GM23248 (cell line): ENCODE measurements at regions not wholly inside any gene's neighbourhood (a gene's known extent, or its start where the extent isn't known, plus 50 kb on each side); places are given as distances from the start of the nearest gene placed in this dataset.
"Not testable (repeated sequence)": the region's sequence is repeated elsewhere in the genome, so short reads cannot be mapped to it uniquely, and the experiment has no call there.

ENCODE experiments used
- DNase-seq: peaks from one replicate; pipeline ENCODE4 v3.0.0-alpha.2; 2015
- H2AFZ ChIP-seq: fragments of 200-600 bp; sonication (generic); 2 replicates; pipeline ENCODE4 v1.6.1; 2016; ENCODE audit warnings: antibody characterized with exemption
- H3F3A ChIP-seq: fragments of 200-600 bp; sonication (generic); 2 replicates; pipeline ENCODE4 v1.6.1; 2016; ENCODE audit warnings: mild to moderate bottlenecking, antibody characterized with exemption, mixed run types; ENCODE audit not compliant: insufficient read depth
- H3K27ac ChIP-seq: fragments of 200-600 bp; sonication (generic); 2 replicates; pipeline ENCODE4 v1.5.1; 2016; ENCODE audit warnings: mild to moderate bottlenecking
- H3K27me3 ChIP-seq: fragments of 200-600 bp; sonication (generic); replicated peaks from 2 replicates; pipeline ENCODE4 v1.6.1; 2016; ENCODE audit warnings: mild to moderate bottlenecking; ENCODE audit not compliant: insufficient read depth
- H3K36me3 ChIP-seq: fragments of 200-600 bp; sonication (generic); 2 replicates; pipeline ENCODE4 v1.6.1; 2016; ENCODE audit warnings: low read depth, mild to moderate bottlenecking
- H3K4me1 ChIP-seq: fragments of 200-600 bp; sonication (generic); 2 replicates; pipeline ENCODE4 v1.6.1; 2016; ENCODE audit warnings: mild to moderate bottlenecking; ENCODE audit not compliant: insufficient read depth
- H3K4me2 ChIP-seq: fragments of 200-600 bp; sonication (generic); one replicate; pipeline ENCODE4 v1.6.1; 2016; ENCODE audit warnings: mild to moderate bottlenecking; ENCODE audit not compliant: unreplicated experiment
- H3K4me3 ChIP-seq: fragments of 200-600 bp; sonication (generic); 2 replicates; pipeline ENCODE4 v1.5.1; 2016; ENCODE audit warnings: mild to moderate bottlenecking
- H3K79me2 ChIP-seq: fragments of 200-600 bp; sonication (generic); 2 replicates; pipeline ENCODE4 v1.6.1; 2016; ENCODE audit warnings: mild to moderate bottlenecking; ENCODE audit not compliant: insufficient read depth
- H3K9ac ChIP-seq: fragments of 200-600 bp; sonication (generic); 2 replicates; pipeline ENCODE4 v1.6.1; 2016; ENCODE audit warnings: mild to moderate bottlenecking
- H3K9me2 ChIP-seq: fragments of 200-600 bp; sonication (generic); 2 replicates; pipeline ENCODE4 v1.6.1; 2016; ENCODE audit warnings: mixed run types, mild to moderate bottlenecking, moderate library complexity; ENCODE audit not compliant: insufficient read depth
- H3K9me3 ChIP-seq: fragments of 200-600 bp; sonication (generic); one replicate; pipeline ENCODE4 v1.6.1; 2017; ENCODE audit warnings: low read depth
- H4K20me1 ChIP-seq: fragments of 200-600 bp; sonication (generic); 2 replicates; pipeline ENCODE4 v1.6.0; 2016; ENCODE audit not compliant: insufficient read depth
- EZH2 ChIP-seq: fragments of 200-600 bp; sonication (generic); IDR thresholded peaks from 2 replicates; pipeline ENCODE4 v1.6.1; 2018; ENCODE audit warnings: antibody characterized with exemption, mild to moderate bottlenecking; ENCODE audit not compliant: insufficient read depth, poor library complexity, severe bottlenecking
- EZH2phosphoT487 ChIP-seq: fragments of 200-600 bp; sonication (generic); IDR thresholded peaks from 2 replicates; pipeline ENCODE4 v1.6.1; 2018; ENCODE audit warnings: antibody characterized with exemption, moderate library complexity, mild to moderate bottlenecking, low read depth; ENCODE audit not compliant: insufficient read depth
- WGBS, 2 experiments: methylation state at CpG; one replicate each; pipeline ENCODE4 v1.1.6; 2015 to 2017; ENCODE audit warnings: low lambda C conversion rate in 2 of 2, low coverage in 1 of 2; ENCODE audit errors: missing lambda C conversion rate in 2 of 2; 5-methylcytosine and 5-hydroxymethylcytosine counted together
- in situ Hi-C: fragments of 300-500 bp; cut with MboI; formaldehyde crosslinking; loops from 2 replicates; pipeline ENCODE4 v1.15.0; 2020

- Histone ChIP-seq H3K36me3 (no peaks in the 10 kb centered on the region), H3K9me2 (no peaks in the 10 kb centered on the region), H3K79me2 (no peaks in the 10 kb centered on the region), H3F3A (no peaks in the 10 kb centered on the region), H3K9me3 (no peaks in the 10 kb centered on the region), H4K20me1 (no peaks in the 10 kb centered on the region), H2AFZ (no peak overlapping the region), H3K4me2 (no peak overlapping the region), H3K9ac (no peak overlapping the region), H3K27ac (no peak overlapping the region), H3K4me1 (no peaks in the 10 kb centered on the region), H3K4me3 (no peak overlapping the region), H3K27me3 (no peaks in the 10 kb centered on the region)
- 0 to 2% methylated on average over 2 of the region's 2 CpGs for WGBS, 2 experiments
- DNase-seq = no peak
- TF ChIP-seq EZH2 = no peak
- no peak for TF ChIP-seq EZH2phosphoT487
- in situ Hi-C loops = no loop called here
These were observed 931.7 kb upstream of the CELF4 start for GRCh38 chr18:38497266-38497665.

DNA sequence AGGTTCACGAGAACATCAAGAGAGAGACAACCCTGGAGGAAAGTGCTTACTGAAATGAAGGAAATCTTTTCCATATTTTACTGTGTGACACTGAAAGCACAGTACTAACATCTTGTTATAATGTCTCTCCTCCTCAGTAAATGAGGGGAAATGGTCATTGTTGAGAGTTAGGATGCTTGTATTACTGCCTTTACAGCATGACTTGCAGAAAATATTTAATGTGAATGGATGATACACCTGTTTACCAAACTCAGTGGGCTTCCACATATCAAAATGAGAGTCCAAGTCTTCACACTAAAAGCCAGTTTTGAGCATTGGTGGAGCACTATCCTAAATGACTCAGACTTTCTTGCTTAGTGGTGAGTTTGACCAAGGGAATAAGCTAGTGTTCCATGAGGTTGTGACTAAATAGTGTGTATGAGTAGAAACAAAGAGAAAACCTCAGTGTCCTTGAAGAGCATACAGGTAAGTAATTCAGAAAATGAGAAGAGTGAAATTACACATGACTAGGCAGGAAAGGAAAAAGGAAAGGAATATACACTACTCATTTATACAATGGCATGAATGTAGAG is 930.7 kb upstream of the CELF4 start:
- Histone ChIP-seq H3K27ac (no peak overlapping the region), H3F3A (no peaks in the 10 kb centered on the region), H2AFZ (no peak overlapping the region), H4K20me1 (no peaks in the 10 kb centered on the region), H3K4me3 (no peak overlapping the region), H3K9me3 (no peaks in the 10 kb centered on the region), H3K27me3 (no peaks in the 10 kb centered on the region), H3K9me2 (no peaks in the 10 kb centered on the region), H3K79me2 (no peaks in the 10 kb centered on the region), H3K4me1 (no peaks in the 10 kb centered on the region), H3K36me3 (no peaks in the 10 kb centered on the region), H3K9ac (no peak overlapping the region), H3K4me2 (no peak overlapping the region)
- 19 to 31% methylated on average over 1 of the region's 1 CpG for WGBS, 2 experiments
- no peak for TF ChIP-seq EZH2
- no peak for TF ChIP-seq EZH2phosphoT487
- DNase-seq = no peak
- in situ Hi-C loops = no loop called here

GRCh38 chr18:38494065-38494464 is 928.5 kb upstream of the CELF4 start:
- no peaks in the 10 kb centered on the region for H3K27me3 ChIP-seq
- in situ Hi-C loops = no loop called here

GRCh38 chr18:38491195-38491594 is 925.6 kb upstream of the CELF4 start:
- no peaks in the 10 kb centered on the region for H3K9me3 ChIP-seq
- no peaks in the 10 kb centered on the region for H3K79me2 ChIP-seq
- 16 to 21% methylated on average over 4 of the region's 4 CpGs for WGBS, 2 experiments
- no peak overlapping the region for H2AFZ ChIP-seq
- no peaks in the 10 kb centered on the region for H4K20me1 ChIP-seq
- in situ Hi-C loops = no loop called here
- H3K9ac ChIP-seq = no peak overlapping the region
- no peaks in the 10 kb centered on the region for H3K4me1 ChIP-seq
- H3K4me3 ChIP-seq = no peak overlapping the region
- H3K36me3 ChIP-seq = no peaks in the 10 kb centered on the region
- no peak overlapping the region for H3K27ac ChIP-seq
- H3K27me3 ChIP-seq = no peaks in the 10 kb centered on the region
- TF ChIP-seq EZH2 = no peak
- TF ChIP-seq EZH2phosphoT487 = no peak
- no peaks in the 10 kb centered on the region for H3K9me2 ChIP-seq
- DNase-seq = no peak
- no peak overlapping the region for H3K4me2 ChIP-seq
- H3F3A ChIP-seq = no peaks in the 10 kb centered on the region

More at GRCh38 chr18:38494065-38494464, 928.5 kb upstream of the CELF4 start:
- H3K9ac ChIP-seq = no peak overlapping the region
- no peak for TF ChIP-seq EZH2phosphoT487
- no peaks in the 10 kb centered on the region for H3F3A ChIP-seq
- no peaks in the 10 kb centered on the region for H3K9me3 ChIP-seq
- H3K79me2 ChIP-seq = no peaks in the 10 kb centered on the region
- no peaks in the 10 kb centered on the region for H3K4me1 ChIP-seq
- 10 to 19% methylated on average over 2 of the region's 2 CpGs for WGBS, 2 experiments
- H3K9me2 ChIP-seq = no peaks in the 10 kb centered on the region
- H4K20me1 ChIP-seq = no peaks in the 10 kb centered on the region
- H3K36me3 ChIP-seq = no peaks in the 10 kb centered on the region
- DNase-seq = no peak
- H2AFZ ChIP-seq = no peak overlapping the region
- H3K27ac ChIP-seq = no peak overlapping the region
- no peak overlapping the region for H3K4me3 ChIP-seq
- H3K4me2 ChIP-seq = no peak overlapping the region

DNA sequence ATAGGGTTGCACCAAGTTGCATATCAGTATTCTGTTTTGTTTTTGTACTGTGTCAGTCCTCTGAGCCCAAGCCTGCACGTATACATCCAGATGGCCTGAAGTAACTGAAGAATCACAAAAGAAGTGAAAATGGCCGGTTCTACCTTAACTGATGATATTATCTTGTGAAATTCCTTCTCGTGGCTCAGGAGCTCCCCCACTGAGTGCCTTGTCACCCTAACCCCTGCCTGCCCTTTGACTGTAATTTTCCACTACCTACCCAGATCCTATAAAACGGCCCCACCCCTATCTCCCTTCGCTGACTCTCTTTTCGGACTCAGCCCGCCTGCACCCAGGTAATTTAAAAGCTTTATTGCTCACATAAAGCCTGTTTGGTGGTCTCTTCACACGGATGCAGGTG is 924.1 kb upstream of the CELF4 start:
- H3K79me2 ChIP-seq, H3K27ac ChIP-seq, H3K4me3 ChIP-seq, H3F3A ChIP-seq, H3K27me3 ChIP-seq, H4K20me1 ChIP-seq, H2AFZ ChIP-seq, DNase-seq, H3K9me2 ChIP-seq, in situ Hi-C loops, H3K4me2 ChIP-seq, H3K36me3 ChIP-seq, H3K9me3 ChIP-seq, H3K9ac ChIP-seq, H3K4me1 ChIP-seq: not testable (repeated sequence)
- 14 to 18% methylated on average over 8 of the region's 8 CpGs for WGBS, 2 experiments
